Astrocyte (in vitro differentiated cells and primary cell): ENCODE measurements at regions not wholly inside any gene's neighbourhood (a gene's known extent, or its start where the extent isn't known, plus 50 kb on each side); places are given as distances from the start of the nearest gene placed in this dataset.

Experiments used
- DNase-seq: peaks from one replicate; pipeline ENCODE4 v3.0.0-alpha.2; 2010; ENCODE audit warnings: low read depth
- FAIRE-seq: peaks from 2 replicates; lab custom pipeline; 2011; peaks lifted over from hg19 to GRCh38; lab: Jason Lieb, UNC
- H2AFZ ChIP-seq: 2 replicates; pipeline ENCODE4 v1.6.0; 2012; ENCODE audit warnings: low read depth, low read length, inconsistent platforms
- H3K27ac ChIP-seq: 2 replicates; pipeline ENCODE4 v1.5.1; 2011; ENCODE audit warnings: low read depth, low read length, inconsistent platforms
- H3K27me3 ChIP-seq: 2 replicates; pipeline ENCODE4 v1.6.0; 2011; ENCODE audit warnings: low read length, inconsistent platforms; ENCODE audit not compliant: insufficient read depth
- H3K36me3 ChIP-seq: 2 replicates; pipeline ENCODE4 v1.5.1; 2011; ENCODE audit warnings: low read length, inconsistent platforms; ENCODE audit not compliant: insufficient read depth
- H3K4me1 ChIP-seq: 2 replicates; pipeline ENCODE4 v1.5.1; 2011; ENCODE audit warnings: low read length, inconsistent platforms; ENCODE audit not compliant: insufficient read depth
- H3K4me2 ChIP-seq: 2 replicates; pipeline ENCODE4 v1.6.0; 2012; ENCODE audit warnings: low read length, inconsistent platforms
- H3K4me3 ChIP-seq: 2 replicates; pipeline ENCODE4 v1.5.1; 2011; ENCODE audit warnings: low read depth, mild to moderate bottlenecking, low read length, inconsistent platforms; ENCODE audit not compliant: insufficient read depth
- H3K79me2 ChIP-seq: 2 replicates; pipeline ENCODE4 v1.6.0; 2012; ENCODE audit warnings: mild to moderate bottlenecking, low read length, inconsistent platforms; ENCODE audit not compliant: insufficient read depth
- H3K9ac ChIP-seq: 2 replicates; pipeline ENCODE4 v1.6.0; 2012; ENCODE audit warnings: mild to moderate bottlenecking, low read length, inconsistent platforms
- H3K9me3 ChIP-seq: 2 replicates; pipeline ENCODE4 v1.5.1; 2012; ENCODE audit warnings: low read depth, mild to moderate bottlenecking, low read length, inconsistent platforms; ENCODE audit not compliant: insufficient read depth
- H4K20me1 ChIP-seq: 2 replicates; pipeline ENCODE4 v1.6.0; 2012; ENCODE audit warnings: low read length, inconsistent platforms; ENCODE audit not compliant: insufficient read depth
- H3K27ac Mint-ChIP-seq: one replicate; pipeline ENCODE4 v1.8.0; 2021; ENCODE audit warnings: mild to moderate bottlenecking, mixed read lengths; ENCODE audit not compliant: unreplicated experiment
- H3K27me3 Mint-ChIP-seq: one replicate; pipeline ENCODE4 v1.8.0; 2021; ENCODE audit warnings: low read depth, mixed read lengths; ENCODE audit not compliant: unreplicated experiment
- H3K36me3 Mint-ChIP-seq: one replicate; pipeline ENCODE4 v1.8.0; 2021; ENCODE audit warnings: low read depth, mixed read lengths; ENCODE audit not compliant: unreplicated experiment
- H3K4me1 Mint-ChIP-seq: one replicate; pipeline ENCODE4 v1.8.0; 2021; ENCODE audit warnings: low read depth, mixed read lengths; ENCODE audit not compliant: unreplicated experiment
- H3K4me3 Mint-ChIP-seq: one replicate; pipeline ENCODE4 v1.8.0; 2021; ENCODE audit warnings: mild to moderate bottlenecking, moderate library complexity, mixed read lengths; ENCODE audit not compliant: unreplicated experiment
- H3K9me3 Mint-ChIP-seq: one replicate; pipeline ENCODE4 v1.8.0; 2021; ENCODE audit warnings: mild to moderate bottlenecking, mixed read lengths; ENCODE audit not compliant: unreplicated experiment
- CTCF ChIP-seq: IDR thresholded peaks from 2 replicates; pipeline ENCODE4 v1.5.1; 2011; ENCODE audit warnings: low read depth, mild to moderate bottlenecking, inconsistent platforms, low read length, moderate library complexity; ENCODE audit not compliant: insufficient read depth
- EZH2 ChIP-seq: IDR thresholded peaks from 2 replicates; pipeline ENCODE4 v1.6.1; 2012; ENCODE audit warnings: mild to moderate bottlenecking, low read length, inconsistent platforms; ENCODE audit not compliant: insufficient read depth

DNA sequence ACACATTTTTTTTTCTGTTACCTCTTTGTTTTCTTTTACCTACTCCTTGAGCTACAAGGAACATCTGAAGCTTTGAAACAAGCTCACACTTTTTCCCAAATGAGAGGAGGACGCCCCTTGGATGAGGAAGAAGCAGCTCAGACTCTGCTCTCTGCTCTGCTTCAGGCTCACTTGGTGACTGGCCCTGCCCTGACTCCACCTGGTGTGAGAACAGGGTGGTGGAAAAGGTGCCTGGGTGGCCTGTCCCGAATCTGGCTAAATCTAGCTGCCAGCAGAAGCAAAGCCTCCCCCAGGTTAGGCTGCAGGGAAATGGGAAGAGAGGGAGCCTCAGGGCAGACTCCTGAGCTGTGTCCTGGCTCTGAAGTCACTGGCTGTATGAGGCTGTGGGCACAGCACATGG is 68.0 kb upstream of the CEACAM8 start:
- Mint-ChIP-seq H3K36me3 (no peaks in the 10 kb centered on the region), H3K27me3 (no peaks in the 10 kb centered on the region), H3K4me3 (no peak overlapping the region), H3K4me1 (no peaks in the 10 kb centered on the region), H3K27ac (no peak overlapping the region), H3K9me3 (peaks cover 5% of the 10 kb centered on the region)
- FAIRE-seq (no peak), DNase-seq (no peak)
- Histone ChIP-seq H3K9me3 (no peaks in the 10 kb centered on the region), H2AFZ (no peak overlapping the region), H3K4me1 (no peaks in the 10 kb centered on the region), H3K27me3 (peaks cover 2% of the 10 kb centered on the region), H4K20me1 (no peaks in the 10 kb centered on the region), H3K9ac (no peak overlapping the region), H3K36me3 (no peaks in the 10 kb centered on the region), H3K4me3 (no peak overlapping the region), H3K4me2 (no peak overlapping the region), H3K27ac (no peak overlapping the region), H3K79me2 (no peaks in the 10 kb centered on the region)
- no peak for TF ChIP-seq CTCF
- no peak for TF ChIP-seq EZH2

- Mint-ChIP-seq H3K36me3 (no peaks in the 10 kb centered on the region), H3K4me3 (no peak overlapping the region), H3K4me1 (no peaks in the 10 kb centered on the region), H3K9me3 (peaks cover 5% of the 10 kb centered on the region), H3K27ac (no peak overlapping the region), H3K27me3 (no peaks in the 10 kb centered on the region)
- Histone ChIP-seq H3K4me1 (no peaks in the 10 kb centered on the region), H3K36me3 (no peaks in the 10 kb centered on the region), H3K27me3 (no peaks in the 10 kb centered on the region), H4K20me1 (no peaks in the 10 kb centered on the region), H3K9me3 (no peaks in the 10 kb centered on the region), H3K9ac (no peak overlapping the region), H3K4me2 (no peak overlapping the region), H3K79me2 (no peaks in the 10 kb centered on the region), H3K4me3 (no peak overlapping the region), H2AFZ (no peak overlapping the region), H3K27ac (no peak overlapping the region)
- no peak for FAIRE-seq
- TF ChIP-seq EZH2: no peak
- TF ChIP-seq CTCF: no peak
- DNase-seq: no peak
These were observed 65.6 kb upstream of the CEACAM8 start for GRCh38 chr19:42660353-42660752.

GRCh38 chr19:42658076-42658475 is 63.4 kb upstream of the CEACAM8 start:
- Histone ChIP-seq H4K20me1 (no peaks in the 10 kb centered on the region), H3K27me3 (no peaks in the 10 kb centered on the region), H3K4me1 (no peaks in the 10 kb centered on the region), H3K79me2 (no peaks in the 10 kb centered on the region), H2AFZ (no peak overlapping the region), H3K27ac (no peak overlapping the region), H3K4me2 (no peak overlapping the region), H3K9ac (no peak overlapping the region), H3K36me3 (no peaks in the 10 kb centered on the region), H3K9me3 (no peaks in the 10 kb centered on the region), H3K4me3 (no peak overlapping the region)
- TF ChIP-seq EZH2 (no peak), CTCF (no peak)
- Mint-ChIP-seq H3K4me3 (no peak overlapping the region), H3K36me3 (no peaks in the 10 kb centered on the region), H3K27ac (no peak overlapping the region), H3K27me3 (no peaks in the 10 kb centered on the region), H3K4me1 (no peaks in the 10 kb centered on the region), H3K9me3 (peaks cover 8% of the 10 kb centered on the region)
- DNase-seq (no peak), FAIRE-seq (no peak)
